HG03439 (cell line): ENCODE measurements at regions not wholly inside any gene's neighbourhood (a gene's known extent, or its start where the extent isn't known, plus 50 kb on each side); places are given as distances from the start of the nearest gene placed in this dataset.

Source experiments
- ATAC-seq: cut with Tn5 transposase; IDR thresholded peaks from one replicate; pipeline ENCODE4 v1.9.1; 2021; ENCODE audit warnings: mild to moderate bottlenecking, moderate library complexity; ENCODE audit not compliant: unreplicated experiment

GRCh38 chr17:34107019-34107418 is 148.1 kb upstream of the CCL2 start:
- no peak for ATAC-seq

- no peak for ATAC-seq
These were observed 144.8 kb upstream of the CCL2 start for GRCh38 chr17:34110315-34110714.

GRCh38 chr17:34113089-34113488 is 142.0 kb upstream of the CCL2 start:
- ATAC-seq: no peak

GRCh38 chr17:34114174-34114573 is 140.9 kb upstream of the CCL2 start:
- no peak for ATAC-seq

- no peak for ATAC-seq
These were observed 138.8 kb upstream of the CCL2 start for GRCh38 chr17:34116306-34116705.

GRCh38 chr17:34117332-34117731 is 137.8 kb upstream of the CCL2 start:
- no peak for ATAC-seq

GRCh38 chr17:34117811-34118210 is 137.3 kb upstream of the CCL2 start:
- ATAC-seq: no peak

- ATAC-seq: no peak
These were observed 136.5 kb upstream of the CCL2 start for GRCh38 chr17:34118564-34118963.

GRCh38 chr17:34121311-34121710 is 133.8 kb upstream of the CCL2 start:
- no peak for ATAC-seq

GRCh38 chr17:34122515-34122914 is 132.6 kb upstream of the CCL2 start:
- ATAC-seq: no peak

- ATAC-seq: no peak
These were observed 130.1 kb upstream of the CCL2 start for GRCh38 chr17:34125010-34125409.

- no peak for ATAC-seq
These were observed 129.2 kb upstream of the CCL2 start for GRCh38 chr17:34125921-34126320.

GRCh38 chr17:34126496-34126895 is 128.6 kb upstream of the CCL2 start:
- no peak for ATAC-seq

- no peak for ATAC-seq
These were observed 128.1 kb upstream of the CCL2 start for GRCh38 chr17:34126965-34127364.

GRCh38 chr17:34130544-34130943 is 124.5 kb upstream of the CCL2 start:
- no peak for ATAC-seq

- ATAC-seq: no peak
These were observed 123.7 kb upstream of the CCL2 start for GRCh38 chr17:34131386-34131785.

- no peak for ATAC-seq
These were observed 121.7 kb upstream of the CCL2 start for GRCh38 chr17:34133350-34133749.

GRCh38 chr17:34135841-34136240 is 119.2 kb upstream of the CCL2 start:
- ATAC-seq: no peak

- no peak for ATAC-seq
These were observed 115.1 kb upstream of the CCL2 start for GRCh38 chr17:34140006-34140405.

- no peak for ATAC-seq
These were observed 113.5 kb upstream of the CCL2 start for GRCh38 chr17:34141590-34141989.

- ATAC-seq: no peak
These were observed 111.7 kb upstream of the CCL2 start for GRCh38 chr17:34143430-34143829.

GRCh38 chr17:34146440-34147043 is 108.5 kb upstream of the CCL2 start:
- no peak for ATAC-seq

- no peak for ATAC-seq
These were observed 104.0 kb upstream of the CCL2 start for GRCh38 chr17:34151102-34151501.
